GM04503 (cell line): ENCODE measurements at regions not wholly inside any gene's neighbourhood (a gene's known extent, or its start where the extent isn't known, plus 50 kb on each side); places are given as distances from the start of the nearest gene placed in this dataset.

Experiments
- DNase-seq: peaks from one replicate; pipeline ENCODE4 v3.0.0-alpha.2; 2012; ENCODE audit warnings: low read depth

GRCh38 chr20:39309458-39309857, 347.3 kb downstream of the DHX35 start:
- DNase-seq = no peak

- DNase-seq = no peak
These were observed 340.2 kb downstream of the DHX35 start for GRCh38 chr20:39302312-39302711.

DNA sequence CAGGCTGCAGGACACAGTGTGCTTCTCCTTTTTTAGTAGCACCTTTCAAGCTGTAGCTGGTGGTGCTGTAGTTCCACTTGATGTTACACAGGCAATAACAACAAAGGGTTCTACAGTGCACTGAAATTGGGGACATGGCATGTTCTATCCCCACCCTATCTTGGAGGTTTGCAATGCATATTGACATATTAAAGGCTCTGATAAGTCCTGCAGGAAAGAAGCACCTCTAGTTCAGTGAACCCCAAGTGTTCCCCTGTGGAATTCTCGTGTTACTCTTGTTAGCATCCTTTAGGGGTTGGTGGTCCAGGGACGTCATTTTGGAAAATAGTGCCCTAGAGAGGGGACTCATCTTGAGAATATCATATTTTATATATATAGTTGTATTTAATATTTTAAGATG, 337.6 kb downstream of the DHX35 start:
- DNase-seq = no peak

DNA sequence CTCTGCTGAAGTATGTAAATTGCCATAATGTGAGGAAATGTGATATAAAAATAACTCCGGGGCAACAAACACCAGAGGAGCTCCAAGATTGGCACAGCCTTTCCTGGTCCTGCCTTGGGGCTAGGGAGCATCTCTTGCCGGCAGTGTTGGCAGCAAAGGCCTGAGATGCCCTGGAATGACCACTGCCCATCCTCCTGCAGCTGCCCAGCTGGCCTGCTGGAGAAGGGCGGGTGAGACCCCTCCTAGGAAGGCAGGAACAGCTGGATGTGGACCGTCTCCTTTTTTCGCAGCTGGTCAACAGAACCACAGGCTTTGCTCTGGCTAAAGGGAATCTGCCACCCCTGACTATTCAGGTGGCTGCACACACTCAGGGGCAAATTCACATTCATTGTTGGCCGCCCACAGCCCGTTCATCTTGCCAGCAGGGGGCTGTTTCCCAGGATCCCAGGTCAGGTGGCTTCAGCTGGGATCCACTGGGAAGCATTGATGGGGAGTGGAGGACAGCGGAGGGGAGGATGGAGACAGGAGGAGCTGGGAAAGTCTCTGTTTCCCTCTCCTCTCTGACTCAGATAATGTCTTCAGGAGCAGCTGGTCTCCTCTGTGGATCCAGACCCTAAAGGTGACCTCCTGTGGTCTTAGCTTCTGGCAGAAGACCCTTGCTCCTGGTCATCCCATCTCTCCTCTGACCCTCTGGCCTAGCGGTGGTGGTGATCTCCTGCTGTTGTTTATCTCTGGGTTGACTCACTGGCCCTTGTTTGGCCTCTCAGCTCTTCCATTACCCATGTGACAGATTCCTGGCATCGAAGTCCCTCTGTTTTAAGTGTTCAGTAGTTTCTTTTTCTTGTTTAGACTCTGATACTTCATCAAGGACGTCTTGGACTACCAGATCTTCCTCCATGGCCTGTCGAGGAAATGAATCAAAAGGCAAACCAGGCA, 336.7 kb downstream of the DHX35 start:
- no peak for DNase-seq

DNA sequence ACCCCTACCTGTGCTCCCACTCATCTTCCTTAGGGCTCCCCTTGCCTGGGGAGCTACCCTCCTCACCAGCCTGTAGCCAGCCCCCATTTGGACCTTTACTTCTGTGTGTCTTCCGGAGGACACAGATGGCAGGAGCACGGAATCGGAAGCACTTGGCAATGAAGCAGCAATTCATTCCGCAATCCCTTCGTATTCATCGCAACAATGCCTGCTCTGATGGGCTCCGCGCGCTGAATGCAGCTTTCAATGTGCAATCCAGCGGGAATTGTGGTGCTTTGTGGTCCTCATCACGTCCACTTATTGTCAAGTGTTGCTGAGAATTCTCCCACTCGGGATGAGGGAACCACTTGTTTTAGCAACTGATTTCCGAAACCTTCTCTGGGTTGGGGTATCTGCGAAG, 336.0 kb downstream of the DHX35 start:
- DNase-seq = no peak

GRCh38 chr20:39295301-39295700, 333.2 kb downstream of the DHX35 start:
- DNase-seq = no peak

DNA sequence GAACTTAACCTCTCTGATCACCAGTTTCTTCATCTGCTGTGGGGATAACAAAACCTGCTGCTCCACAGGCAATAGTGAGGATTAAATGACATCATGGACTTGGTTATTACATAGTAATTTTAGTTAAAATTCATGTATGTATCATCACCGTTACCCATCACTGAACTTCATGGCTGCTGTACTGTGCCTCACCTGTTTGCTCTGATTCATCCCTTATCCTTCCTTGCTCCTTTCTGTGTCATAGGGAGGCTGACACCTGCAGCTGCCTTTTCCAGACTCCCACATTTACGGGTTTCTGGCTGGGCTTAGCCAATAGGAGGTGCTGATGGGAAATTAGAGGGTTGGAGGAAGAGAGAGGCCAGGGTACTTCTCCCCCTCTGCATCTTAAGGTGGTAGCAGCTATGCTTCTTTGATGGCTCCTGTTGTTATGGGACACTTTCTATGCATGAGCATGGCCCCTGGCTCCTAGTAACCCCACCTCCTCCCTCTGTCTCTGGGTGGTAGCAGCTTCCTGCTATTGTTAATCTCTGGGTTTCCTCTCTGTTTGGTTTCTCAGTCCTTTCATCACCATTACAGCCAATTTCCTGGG, 332.1 kb downstream of the DHX35 start:
- DNase-seq = no peak

GRCh38 chr20:39292193-39292736, 330.1 kb downstream of the DHX35 start:
- no peak for DNase-seq

DNA sequence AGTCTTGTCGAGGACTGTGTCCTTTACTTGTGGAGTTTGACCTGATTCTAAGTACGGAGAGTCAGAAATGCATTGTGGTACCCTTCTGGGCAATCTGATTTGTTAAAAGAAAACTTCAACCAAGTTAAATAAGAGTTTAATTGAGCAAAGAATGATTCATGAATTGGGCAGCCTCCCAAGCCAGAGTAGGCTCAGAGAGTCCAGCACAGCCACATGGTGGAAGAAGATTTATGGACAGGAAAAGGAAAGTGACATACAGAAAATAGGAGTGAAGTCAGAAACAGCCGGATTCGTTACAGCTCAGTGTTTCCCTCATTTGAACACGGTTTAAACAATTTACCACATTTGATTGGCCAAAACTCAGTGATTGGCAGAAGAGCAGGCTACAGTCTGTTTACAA, 329.2 kb downstream of the DHX35 start:
- no peak for DNase-seq

- DNase-seq = no peak
These were observed 328.4 kb downstream of the DHX35 start for GRCh38 chr20:39290575-39290974.

DNA sequence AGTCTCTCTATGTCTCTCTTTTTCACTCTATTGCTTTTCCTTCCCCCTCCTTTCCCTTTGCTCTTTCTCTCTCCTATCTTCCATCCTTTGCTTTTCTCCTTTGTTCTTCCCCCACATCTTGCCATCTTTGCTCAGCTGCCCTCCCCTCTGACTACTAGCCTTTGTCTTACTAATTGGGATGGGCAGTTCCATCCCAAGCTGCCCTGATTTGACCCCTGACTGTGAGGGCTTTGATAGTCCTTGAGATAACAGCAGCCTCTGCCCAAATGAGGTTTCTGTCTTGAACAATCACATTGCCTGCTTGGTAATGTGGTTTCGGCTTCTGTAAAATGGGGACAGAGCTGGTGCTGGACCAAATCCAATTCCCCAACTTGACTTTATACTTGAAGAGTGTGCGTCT, 327.7 kb downstream of the DHX35 start:
- DNase-seq = no peak

DNA sequence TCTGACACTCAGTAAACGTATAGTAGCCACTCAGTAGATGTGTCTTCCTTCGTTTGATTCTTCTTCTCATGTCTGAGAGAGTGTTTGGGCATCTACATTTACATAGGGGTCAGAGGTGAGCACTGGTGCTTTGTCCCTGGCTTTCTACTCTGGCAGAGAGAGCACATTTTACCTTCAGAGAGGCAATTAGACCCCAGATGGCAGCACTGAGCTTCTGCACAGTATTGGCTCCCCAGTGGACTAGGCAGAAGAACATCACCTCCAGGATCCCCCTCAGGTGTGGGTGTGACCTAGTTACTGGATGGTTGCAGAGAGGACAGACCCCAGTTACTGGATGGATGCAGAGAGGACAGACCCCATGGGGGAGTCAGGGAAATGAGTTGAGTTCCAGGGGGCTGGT, 327.2 kb downstream of the DHX35 start:
- no peak for DNase-seq

DNA sequence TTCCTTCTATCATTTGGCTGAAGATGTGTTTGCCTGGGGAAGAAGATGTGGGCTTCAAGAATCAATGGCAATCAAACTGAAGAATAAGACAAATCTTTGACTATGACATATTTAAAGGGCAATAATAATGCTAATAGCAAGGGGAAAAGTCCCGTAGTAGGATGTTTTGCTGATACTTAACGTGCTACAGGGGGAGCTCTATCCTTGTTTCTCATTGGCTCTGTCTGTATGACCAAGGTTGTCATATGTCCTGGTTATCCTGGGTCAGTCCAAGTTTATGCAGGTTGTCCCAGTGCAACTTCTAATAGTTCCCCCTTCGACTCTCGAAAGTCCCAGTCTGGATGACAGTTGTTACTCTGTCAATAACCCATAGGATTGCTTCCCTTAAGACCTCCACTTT, 321.3 kb downstream of the DHX35 start:
- no peak for DNase-seq

- DNase-seq = no peak
These were observed 320.5 kb downstream of the DHX35 start for GRCh38 chr20:39282619-39283092.

DNA sequence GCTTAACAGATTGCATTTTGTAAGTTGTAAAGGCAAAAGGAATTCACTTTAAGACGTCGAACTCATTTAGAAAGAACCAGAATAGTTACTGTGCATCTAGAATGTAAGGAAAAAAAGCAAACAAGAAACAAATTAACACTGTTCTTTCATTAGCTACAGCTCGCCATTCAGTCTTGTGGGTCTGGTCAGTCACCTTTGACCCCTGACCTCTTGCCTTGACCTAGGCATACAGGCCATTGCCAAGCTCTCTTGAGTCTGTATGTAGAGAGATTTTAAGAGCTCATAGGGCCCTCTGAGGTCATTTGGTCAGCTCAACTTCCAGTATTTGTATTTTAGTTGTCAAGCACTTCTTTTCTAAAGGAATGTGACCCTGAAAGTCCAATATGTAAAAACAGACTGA, 318.7 kb downstream of the DHX35 start:
- no peak for DNase-seq

DNA sequence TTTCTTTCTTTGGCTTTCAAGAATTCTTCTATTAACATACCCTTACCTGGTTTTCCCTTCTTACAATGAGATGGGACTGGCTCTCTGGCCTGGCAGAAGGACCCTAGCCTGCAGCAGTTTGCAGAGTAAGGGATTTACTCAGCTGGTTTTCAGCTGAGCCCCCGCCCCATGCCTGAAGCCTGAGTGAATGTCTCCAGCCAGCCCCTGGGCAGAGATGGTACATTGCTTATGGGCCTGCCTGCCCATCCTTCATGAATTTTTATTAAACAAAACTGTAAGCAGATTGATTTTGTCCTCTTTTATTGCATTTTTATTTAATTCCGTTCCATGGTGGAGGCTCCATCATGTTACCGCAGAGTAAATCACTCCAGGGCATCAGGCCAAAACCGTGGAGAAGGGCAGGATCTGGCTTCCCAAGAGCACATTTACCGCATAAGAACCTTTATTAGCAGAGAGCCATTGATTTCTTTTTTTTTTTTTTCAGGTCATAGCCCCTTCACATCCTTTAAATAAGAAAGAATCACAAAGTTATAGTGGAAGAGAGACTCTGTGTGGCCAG, 316.2 kb downstream of the DHX35 start:
- no peak for DNase-seq

DNA sequence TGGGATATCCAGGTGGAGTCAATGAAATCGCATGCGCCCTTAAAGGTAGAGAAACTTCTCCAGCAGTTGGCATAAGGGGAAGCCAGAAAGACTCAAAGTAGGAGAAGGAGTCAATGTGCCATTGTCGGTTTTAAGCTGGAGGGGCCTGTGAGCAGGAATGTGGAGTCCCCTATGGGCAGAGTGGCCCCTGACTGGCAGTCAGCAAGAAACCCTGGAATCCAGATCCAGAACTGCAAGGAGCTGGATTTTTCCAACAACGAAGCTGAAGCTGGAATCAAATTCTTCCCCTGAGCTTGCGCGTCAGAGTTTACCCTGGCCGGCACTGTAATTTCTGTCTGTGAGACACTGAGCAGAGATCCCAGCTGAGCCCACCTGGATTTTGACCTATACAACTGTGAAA, 315.0 kb downstream of the DHX35 start:
- DNase-seq = no peak

DNA sequence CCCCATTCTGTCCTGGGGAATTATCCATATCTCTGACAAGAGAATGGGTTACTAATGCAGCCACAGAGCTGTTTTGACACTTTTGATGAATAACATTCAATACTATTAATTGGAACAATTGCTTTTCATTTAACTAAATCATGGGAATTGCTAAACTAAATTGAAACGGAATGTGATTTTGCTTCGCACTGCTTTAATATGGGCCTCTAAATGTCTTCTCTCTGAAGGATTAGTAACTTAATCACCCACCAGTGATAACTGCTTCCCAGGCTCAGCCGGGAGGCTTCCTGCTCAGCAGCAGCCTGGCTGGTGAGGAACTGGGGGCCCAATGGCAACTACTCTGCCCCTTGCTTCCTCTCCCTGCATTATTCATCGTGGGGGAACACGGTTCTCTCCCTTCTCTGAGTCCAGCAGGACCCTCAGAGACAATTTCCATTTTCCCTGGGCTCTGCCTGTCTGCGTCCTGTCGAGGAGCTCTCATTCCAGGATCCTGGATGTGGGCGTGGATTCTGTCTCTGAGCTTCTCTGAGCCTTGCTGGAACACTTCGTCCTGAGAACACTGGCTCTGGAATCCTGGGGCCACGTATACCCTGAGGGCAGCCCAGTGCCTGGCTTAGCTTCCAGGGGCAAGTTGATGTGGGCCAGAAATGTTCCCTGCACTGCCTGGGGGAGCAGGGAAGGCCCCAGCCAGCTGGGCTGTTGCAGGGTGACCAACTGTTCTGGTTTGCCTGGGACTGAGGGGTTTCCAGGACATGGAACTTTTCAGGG, 308.9 kb downstream of the DHX35 start:
- no peak for DNase-seq

DNA sequence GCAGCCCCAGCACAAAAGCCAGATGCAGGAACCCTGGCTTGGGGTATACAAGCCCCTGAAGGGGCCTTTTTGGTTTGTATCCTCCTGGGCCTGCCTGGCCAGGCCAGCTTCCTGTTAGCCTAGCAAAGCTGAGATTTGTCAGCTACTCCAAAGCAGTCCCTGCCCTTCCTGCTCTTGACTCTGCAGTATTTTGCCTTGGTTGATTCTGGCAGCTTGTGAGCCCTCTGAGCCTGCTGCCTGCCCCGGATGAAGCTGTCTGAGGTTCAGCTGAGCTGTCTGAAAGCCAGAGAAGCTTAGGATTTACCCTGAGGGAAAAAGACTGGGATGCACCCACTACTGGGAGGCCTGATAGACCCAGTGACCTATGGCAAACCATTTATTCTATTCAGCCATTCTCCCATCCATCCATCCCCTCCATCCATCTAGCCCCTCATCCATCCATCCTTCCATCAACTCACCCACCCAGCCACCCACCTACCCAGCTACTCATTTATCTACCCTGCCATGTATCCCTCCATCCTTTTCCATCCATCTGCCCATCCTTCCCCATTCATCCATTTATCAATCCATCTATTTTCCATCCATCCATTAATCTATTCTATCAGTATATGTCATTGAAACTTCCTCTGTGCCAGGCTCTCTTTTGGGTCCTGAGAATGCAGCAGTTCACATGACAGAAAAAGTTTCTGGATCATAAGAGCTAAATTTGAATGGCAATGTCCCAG, 307.5 kb downstream of the DHX35 start:
- no peak for DNase-seq

DNA sequence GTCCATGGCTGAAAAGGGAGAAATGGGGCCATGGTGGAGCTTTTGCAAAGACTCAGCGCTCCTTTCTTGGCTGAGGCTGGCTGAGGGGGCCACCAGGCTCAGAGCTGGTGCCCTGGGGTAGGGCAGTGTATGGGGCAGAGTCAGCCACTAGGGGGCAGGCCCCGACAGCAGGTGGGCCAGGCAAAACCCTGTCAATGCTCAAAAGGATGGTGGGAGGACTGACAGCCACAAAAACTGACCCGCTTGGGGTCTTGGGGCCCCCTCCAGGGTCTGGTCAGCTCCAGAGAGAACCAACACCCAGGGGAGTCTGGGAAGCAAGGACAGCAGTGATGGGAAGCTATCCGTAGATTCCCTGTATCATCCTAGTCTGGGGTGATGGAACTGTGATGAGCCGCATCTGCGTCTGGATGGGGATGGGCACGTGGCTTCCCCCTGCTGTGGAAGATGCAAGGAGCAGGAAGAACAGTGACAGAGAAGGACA, 306.9 kb downstream of the DHX35 start:
- no peak for DNase-seq

GRCh38 chr20:39268491-39268951, 306.4 kb downstream of the DHX35 start:
- no peak for DNase-seq
